Stromal cell of bone marrow (primary cell): ENCODE measurements at regions not wholly inside any gene's neighbourhood (a gene's known extent, or its start where the extent isn't known, plus 50 kb on each side); places are given as distances from the start of the nearest gene placed in this dataset.
"Not testable (repeated sequence)": the region's sequence is repeated elsewhere in the genome, so short reads cannot be mapped to it uniquely, and the experiment has no call there.

ENCODE experiments used
- DNase-seq: peaks from one replicate; pipeline ENCODE4 v3.0.0-alpha.2; 2012; ENCODE audit warnings: low read depth

DNA sequence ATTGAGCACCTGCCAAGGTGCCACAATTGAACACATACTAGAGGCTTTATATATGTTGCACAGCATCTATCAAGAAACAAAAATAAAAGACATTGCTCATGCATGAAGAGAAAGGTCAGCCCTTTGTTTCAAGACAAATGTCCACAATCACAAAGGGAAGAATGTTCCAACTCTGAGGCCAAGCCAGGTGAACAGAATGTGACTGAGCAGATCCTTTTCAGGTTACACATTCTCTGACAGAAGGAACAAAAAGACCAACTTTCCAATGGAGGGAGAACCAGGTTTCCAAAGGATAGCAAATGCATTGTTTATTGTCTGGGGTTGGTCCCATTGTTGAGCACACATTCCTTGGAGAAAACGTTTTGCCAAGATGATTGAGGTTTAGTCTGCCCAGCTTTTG lies 50.2 kb upstream of the FAM174B start:
- no peak for DNase-seq

- no peak for DNase-seq
Measured at GRCh38 chr15:92706201-92706600, 50.6 kb upstream of the FAM174B start.

DNA sequence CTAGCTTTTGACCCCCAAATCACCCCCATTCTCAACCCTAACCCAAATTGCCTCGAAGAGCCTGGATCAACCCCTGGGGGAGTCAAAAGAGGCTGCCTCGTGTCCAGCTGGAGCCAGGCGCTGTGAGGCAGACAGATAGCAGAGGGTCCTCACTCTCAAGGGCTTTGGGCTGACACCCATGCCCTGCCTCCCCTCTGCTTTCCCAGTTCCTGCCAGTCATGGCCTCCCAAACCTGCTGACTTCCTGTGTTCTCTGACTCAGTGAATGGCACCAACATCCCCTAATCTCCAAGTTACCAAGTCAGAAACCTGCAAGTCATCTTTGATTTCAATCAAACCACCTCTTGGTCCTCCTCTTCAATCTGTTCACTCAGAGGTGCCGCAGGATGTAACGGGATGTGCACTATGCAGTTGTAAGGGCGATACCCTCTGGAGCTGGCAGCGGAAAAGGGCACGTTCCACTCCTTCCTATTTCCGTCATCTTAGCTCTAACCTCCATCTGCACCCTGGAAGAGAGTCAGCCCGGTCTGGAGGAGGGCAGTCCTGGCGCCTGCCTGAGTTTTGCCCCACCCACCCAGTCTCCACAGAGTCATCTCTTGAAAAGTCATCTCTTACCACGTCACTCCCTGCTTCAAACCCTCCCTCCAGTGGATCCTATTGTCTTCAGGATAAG lies 52.4 kb upstream of the FAM174B start:
- no peak for DNase-seq

- DNase-seq: no peak
Measured at GRCh38 chr15:92708635-92709034, 53.1 kb upstream of the FAM174B start.

GRCh38 chr15:92709110-92709790 lies 53.7 kb upstream of the FAM174B start:
- DNase-seq: no peak

GRCh38 chr15:92711457-92711831 lies 55.9 kb upstream of the FAM174B start:
- DNase-seq: no peak

DNA sequence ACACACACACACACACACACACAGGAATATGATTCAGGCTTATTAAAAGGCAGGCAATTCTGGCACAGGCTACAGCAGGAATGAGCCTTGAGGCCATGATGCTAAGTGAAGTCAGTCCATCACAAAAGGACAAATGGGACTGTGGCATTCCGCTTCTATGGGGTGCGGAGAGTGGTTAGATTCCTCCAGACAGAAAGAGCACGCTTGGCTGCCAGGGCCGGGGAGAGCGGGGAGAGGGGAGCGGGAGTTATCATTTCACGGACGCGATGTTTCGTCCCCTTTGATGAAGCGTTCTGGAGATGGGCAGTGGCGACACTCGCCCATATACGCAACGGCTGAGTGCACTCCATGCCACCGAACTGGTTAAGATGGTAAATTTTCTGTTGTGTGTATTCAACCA lies 58.5 kb upstream of the FAM174B start:
- peak; percentile 33 for DNase-seq

DNA sequence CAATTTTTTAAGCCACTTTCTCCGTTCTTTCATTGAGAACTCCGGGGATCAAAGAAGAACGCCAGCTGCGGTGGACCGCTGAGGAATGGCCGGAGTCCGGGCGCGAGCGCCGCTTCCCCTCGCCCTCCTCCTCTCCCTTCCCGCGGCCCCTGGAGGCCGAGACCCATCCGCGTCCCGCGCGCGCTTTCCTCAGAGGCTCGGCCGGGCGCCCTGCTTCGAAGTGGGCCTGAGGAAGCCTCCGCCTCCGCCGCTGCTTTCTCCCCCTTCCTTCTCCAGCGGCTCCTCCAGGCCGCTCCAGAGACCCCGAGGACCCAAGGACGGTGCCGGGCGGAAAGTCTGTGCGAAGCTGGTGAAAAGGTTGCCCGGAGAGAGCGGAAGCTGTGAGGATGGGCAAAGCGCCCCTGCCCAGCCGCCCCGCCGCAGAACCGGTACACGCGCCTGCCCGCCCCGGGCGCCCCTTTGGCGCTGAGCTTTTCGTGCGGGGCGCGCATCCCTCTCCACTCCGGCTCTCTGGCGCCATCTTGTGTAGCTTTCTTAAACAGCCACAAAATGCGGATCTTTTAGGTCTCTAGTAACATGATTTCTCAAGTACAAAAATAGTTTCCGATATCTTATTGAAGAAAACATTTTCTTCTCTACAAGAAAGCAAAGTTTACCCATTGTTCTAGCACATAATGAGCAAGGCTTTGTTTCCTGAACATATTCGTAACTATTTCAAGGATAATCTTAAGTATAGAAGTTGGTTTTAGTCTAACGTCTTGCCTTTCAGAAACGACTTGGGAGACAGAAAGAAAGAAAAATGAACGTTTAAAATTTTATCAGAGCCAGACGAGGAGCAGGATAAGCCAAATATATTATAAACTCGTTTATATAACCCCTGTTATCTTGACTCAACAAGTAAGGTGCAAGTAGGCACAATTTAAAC lies 59.2 kb upstream of the FAM174B start:
- DNase-seq: peak; percentile 57

DNA sequence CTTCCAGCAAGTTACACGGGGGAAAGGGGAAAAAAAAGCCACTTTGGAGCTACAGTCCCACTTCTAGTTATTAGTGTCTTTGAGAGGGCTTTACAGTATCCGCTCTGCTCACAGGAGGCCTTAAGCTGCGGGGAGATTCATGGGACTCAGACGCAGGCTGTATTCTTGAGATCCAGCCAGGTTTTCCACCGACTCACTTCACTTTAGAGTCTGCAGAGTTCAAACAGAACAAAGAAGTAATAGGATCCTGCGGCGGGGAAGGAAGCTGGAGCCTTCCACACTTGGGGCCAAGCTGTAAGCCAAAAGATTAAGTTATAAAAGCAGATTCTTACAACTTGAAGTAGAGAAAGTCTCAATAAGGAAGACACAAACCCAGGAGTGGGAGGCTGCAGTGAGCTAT lies 60.2 kb upstream of the FAM174B start:
- no peak for DNase-seq

DNA sequence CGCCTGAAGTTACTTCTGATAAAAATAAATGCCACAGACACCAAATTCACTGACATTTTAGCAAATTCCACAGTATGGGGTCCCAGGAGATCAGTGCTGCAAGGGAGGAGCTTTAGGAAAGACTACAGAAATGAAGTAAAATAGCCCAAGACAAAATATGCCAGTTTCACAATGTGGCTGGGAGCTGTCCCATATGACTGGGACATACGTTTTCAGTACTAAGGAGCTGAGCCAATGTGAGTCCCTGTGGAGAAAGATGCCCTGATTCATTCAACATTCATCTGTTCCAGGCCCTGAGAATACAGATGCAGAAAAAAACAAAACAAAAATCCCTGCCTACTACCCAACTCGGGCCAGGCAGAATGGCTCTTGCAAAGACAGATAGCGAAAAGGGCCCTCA lies 63.4 kb upstream of the FAM174B start:
- DNase-seq: peak; percentile 59

GRCh38 chr15:92724144-92724543 lies 68.6 kb upstream of the FAM174B start:
- DNase-seq: no peak

DNA sequence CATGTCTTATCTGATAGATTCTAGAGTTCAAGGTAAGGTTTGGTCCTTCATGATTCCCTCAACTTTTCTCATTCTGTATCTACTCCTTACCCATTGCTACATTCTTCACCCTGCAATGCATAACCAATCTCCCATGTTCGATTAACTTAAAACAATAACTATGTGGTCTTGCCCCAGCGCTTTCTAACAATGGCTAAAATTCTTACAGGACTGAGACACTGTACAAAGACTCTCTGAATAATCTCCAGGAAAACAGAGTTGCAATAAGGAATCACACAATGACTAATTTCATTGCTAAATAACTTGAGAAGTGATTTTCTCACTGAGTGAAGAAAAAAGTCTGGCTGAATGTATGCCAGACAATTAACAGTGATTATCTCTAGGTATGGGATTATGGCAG lies 69.6 kb upstream of the FAM174B start:
- DNase-seq: no peak

GRCh38 chr15:92728266-92728665 lies 72.7 kb upstream of the FAM174B start:
- no peak for DNase-seq

- no peak for DNase-seq
Measured at GRCh38 chr15:92733090-92733933, 77.7 kb upstream of the FAM174B start.

GRCh38 chr15:92733934-92734521 lies 78.5 kb upstream of the FAM174B start:
- no peak for DNase-seq

- DNase-seq: not testable (repeated sequence)
Measured at GRCh38 chr15:92739246-92739645, 83.7 kb upstream of the FAM174B start.

- DNase-seq: no peak
Measured at GRCh38 chr15:92745845-92746271, 90.3 kb upstream of the FAM174B start.

- no peak for DNase-seq
Measured at GRCh38 chr15:92747047-92747446, 91.5 kb upstream of the FAM174B start.

- DNase-seq: no peak
Measured at GRCh38 chr15:92749216-92749615, 93.6 kb upstream of the FAM174B start.

- no peak for DNase-seq
Measured at GRCh38 chr15:92749946-92750345, 94.4 kb upstream of the FAM174B start.

GRCh38 chr15:92751528-92751927 lies 96.0 kb upstream of the FAM174B start:
- DNase-seq: no peak

GRCh38 chr15:92753591-92753990 lies 98.0 kb upstream of the FAM174B start:
- no peak for DNase-seq
